IPS-18c (cell line): ENCODE measurements at regions not wholly inside any gene's neighbourhood (a gene's known extent, or its start where the extent isn't known, plus 50 kb on each side); places are given as distances from the start of the nearest gene placed in this dataset.

Experiments
- H3K4me3 ChIP-seq: 2 replicates; pipeline ENCODE4 v1.7.0; 2013; ENCODE audit warnings: low read depth, mild to moderate bottlenecking, low read length, moderate library complexity; ENCODE audit not compliant: insufficient read depth
- H3K9me3 ChIP-seq: one replicate; pipeline ENCODE4 v1.6.1; 2013; ENCODE audit warnings: mild to moderate bottlenecking, low read length, moderate library complexity; ENCODE audit not compliant: control insufficient read depth, insufficient read depth

- no peaks in the 10 kb centered on the region for H3K9me3 ChIP-seq
- no peak overlapping the region for H3K4me3 ChIP-seq
These were observed 85.3 kb upstream of the PARP11 start for GRCh38 chr12:3958534-3958933.

- H3K9me3 ChIP-seq: no peaks in the 10 kb centered on the region
- no peak overlapping the region for H3K4me3 ChIP-seq
These were observed 78.4 kb upstream of the PARP11 start for GRCh38 chr12:3951380-3952135.

DNA sequence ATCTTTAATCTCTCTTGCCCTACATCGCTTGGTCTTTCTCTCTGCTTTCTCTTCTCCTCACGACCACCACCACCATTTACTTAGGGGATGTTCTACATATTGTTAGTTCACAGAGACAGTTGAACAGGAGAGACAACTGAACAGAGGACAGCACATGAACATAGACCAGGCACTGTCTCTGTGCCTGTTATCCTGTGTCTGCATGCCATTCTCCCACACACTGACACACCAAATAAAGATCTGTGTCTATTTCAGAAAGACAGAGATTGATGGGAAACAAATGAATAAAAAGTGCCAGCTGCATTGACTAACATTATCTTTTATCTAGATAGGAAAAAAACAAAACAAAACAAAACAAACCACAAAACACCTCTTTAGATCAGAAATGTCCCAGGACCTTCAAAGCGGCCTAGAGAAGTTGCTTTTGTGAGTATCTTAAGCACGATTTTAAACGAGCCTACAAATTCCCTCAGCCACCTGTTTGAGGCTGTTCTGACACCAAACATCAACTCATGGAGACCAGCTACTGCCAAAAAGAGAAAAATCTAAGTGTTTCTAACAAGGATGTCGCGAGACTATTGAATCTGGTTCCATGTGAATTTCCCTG, 77.6 kb upstream of the PARP11 start:
- Histone ChIP-seq H3K9me3 (no peaks in the 10 kb centered on the region), H3K4me3 (no peak overlapping the region)

GRCh38 chr12:3947781-3948180, 74.6 kb upstream of the PARP11 start:
- Histone ChIP-seq H3K9me3 (no peaks in the 10 kb centered on the region), H3K4me3 (no peak overlapping the region)

GRCh38 chr12:3945671-3946070, 72.5 kb upstream of the PARP11 start:
- Histone ChIP-seq H3K9me3 (no peaks in the 10 kb centered on the region), H3K4me3 (no peak overlapping the region)

- H3K4me3 ChIP-seq: no peak overlapping the region
- no peaks in the 10 kb centered on the region for H3K9me3 ChIP-seq
These were observed 71.4 kb upstream of the PARP11 start for GRCh38 chr12:3944620-3945019.

- H3K9me3 ChIP-seq: no peaks in the 10 kb centered on the region
- no peak overlapping the region for H3K4me3 ChIP-seq
These were observed 64.9 kb upstream of the PARP11 start for GRCh38 chr12:3938042-3938544.

DNA sequence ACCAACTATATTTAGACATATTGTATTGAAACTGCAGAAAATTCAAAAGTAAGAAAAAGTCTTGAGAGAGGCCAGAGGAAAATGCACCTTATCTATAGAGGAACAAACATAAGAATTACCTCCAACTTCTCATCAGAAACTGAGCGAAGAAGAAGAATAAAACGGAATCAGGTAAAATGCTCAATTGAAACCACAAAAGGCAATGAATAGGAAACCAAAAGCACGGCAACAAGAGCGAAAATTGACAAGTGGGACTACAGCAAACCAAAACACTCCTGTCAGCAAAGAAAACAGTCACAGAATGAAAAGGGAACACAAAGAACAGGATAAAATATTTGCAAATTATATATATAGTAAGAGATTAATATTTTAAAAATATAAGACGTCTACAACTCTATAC, 61.9 kb upstream of the PARP11 start:
- H3K4me3 ChIP-seq: no peak overlapping the region
- no peaks in the 10 kb centered on the region for H3K9me3 ChIP-seq

DNA sequence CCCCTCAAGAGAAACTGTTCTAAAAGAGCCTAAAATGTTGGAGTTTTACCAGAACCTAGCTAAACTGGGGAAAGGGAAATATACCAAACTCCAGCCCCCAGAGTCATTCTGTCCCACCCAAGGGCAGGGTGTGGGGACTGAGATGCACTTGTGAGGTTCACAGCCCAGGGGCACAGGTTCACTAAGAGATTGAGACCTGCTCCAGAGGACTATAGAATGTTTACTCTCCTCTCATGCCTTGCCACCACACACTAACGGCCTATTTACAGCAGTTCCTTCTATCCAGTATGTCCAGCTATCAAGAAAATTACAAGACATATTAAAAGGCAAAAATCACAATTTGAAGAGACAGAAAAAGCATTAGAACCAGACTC, 60.6 kb upstream of the PARP11 start:
- Histone ChIP-seq H3K4me3 (no peak overlapping the region), H3K9me3 (no peaks in the 10 kb centered on the region)

DNA sequence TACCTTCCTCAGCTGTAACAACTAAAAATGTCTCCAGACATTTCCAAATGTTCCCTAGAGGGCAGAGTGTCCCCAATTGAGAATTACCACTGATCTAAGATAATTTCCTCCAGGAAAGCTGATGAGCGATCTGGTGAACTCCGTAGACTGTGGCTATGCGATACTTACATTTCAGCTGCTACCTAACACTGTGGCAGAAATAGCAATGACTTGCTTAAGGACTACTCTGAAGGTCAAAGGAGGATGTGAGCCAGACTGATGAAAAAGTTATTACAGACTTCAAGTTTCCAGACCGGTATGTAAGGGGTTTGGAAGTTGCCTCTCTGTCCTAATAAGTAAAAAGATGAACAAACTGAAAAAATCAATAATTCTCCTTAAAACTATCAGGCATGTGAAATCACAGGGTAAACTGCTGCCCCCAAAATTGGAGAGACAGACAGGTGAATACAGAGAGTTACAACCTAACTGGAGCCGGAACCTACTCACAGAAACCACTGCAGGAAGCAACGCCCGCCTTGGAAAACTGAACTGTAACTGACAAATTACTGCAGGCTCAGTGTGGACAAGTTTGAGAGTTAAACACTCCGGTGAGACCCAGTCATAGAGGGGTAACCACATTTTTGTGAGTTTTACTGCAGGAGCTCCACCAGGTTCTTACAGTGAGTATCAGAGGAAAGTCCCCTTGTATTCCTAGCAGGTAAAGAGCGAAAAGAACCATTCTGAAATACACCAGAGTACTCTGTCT, 60.0 kb upstream of the PARP11 start:
- no peaks in the 10 kb centered on the region for H3K9me3 ChIP-seq
- no peak overlapping the region for H3K4me3 ChIP-seq

DNA sequence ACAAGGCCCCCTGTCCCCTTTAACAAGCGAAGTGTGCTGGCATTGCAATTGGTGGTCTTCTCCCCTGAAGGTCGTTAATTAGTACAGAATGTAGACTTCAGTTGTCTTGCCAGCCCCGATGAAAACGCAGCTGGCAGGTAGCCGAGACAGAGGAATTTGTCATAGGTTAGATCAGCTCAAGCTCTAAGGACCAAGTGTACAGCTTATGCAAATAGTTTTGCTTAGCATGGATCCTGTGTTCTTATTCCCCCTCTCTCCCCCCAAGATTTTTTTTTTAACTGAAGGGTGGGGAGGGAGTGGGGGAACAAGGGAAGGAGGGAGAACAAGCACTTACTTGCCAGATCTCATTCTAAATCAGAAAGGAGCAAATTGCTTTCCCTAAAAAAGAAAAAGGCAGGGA, 58.6 kb upstream of the PARP11 start:
- no peaks in the 10 kb centered on the region for H3K9me3 ChIP-seq
- no peak overlapping the region for H3K4me3 ChIP-seq

- no peaks in the 10 kb centered on the region for H3K9me3 ChIP-seq
- H3K4me3 ChIP-seq: no peak overlapping the region
These were observed 58.0 kb upstream of the PARP11 start for GRCh38 chr12:3931206-3931605.

- Histone ChIP-seq H3K4me3 (no peak overlapping the region), H3K9me3 (no peaks in the 10 kb centered on the region)
These were observed 56.8 kb upstream of the PARP11 start for GRCh38 chr12:3929875-3930615.

GRCh38 chr12:3928538-3929184, 55.5 kb upstream of the PARP11 start:
- Histone ChIP-seq H3K4me3 (no peak overlapping the region), H3K9me3 (no peaks in the 10 kb centered on the region)

GRCh38 chr12:3925621-3926020, 52.4 kb upstream of the PARP11 start:
- no peaks in the 10 kb centered on the region for H3K9me3 ChIP-seq
- H3K4me3 ChIP-seq: no peak overlapping the region

- Histone ChIP-seq H3K4me3 (no peak overlapping the region), H3K9me3 (no peaks in the 10 kb centered on the region)
These were observed 51.6 kb upstream of the PARP11 start for GRCh38 chr12:3924761-3925160.

DNA sequence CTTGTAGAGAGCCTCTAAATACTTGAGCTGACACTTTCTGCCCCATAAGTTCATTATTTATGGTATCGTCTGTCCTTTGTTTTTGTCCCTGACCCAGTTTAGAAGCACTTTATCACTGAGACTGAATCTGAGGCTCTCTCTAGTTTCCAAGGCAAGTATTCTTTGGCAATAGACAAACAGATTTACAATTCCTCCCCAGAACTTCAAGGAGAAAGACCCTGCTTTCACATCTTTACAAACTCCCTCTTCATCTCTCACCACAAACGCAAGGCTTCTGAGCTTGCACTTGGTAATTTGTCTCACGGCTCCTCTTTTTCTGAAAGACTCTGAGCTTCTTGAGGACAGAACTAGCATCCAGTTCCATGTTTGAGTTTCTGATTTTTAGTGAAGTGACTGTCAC, 49.8 kb upstream of the PARP11 start:
- H3K4me3 ChIP-seq: no peak overlapping the region
- H3K9me3 ChIP-seq: no peaks in the 10 kb centered on the region
